ENCODE measurements at regions not wholly inside any gene's neighbourhood (a gene's known extent, or its start where the extent isn't known, plus 50 kb on each side); places are given as distances from the start of the nearest gene placed in this dataset.

DNA sequence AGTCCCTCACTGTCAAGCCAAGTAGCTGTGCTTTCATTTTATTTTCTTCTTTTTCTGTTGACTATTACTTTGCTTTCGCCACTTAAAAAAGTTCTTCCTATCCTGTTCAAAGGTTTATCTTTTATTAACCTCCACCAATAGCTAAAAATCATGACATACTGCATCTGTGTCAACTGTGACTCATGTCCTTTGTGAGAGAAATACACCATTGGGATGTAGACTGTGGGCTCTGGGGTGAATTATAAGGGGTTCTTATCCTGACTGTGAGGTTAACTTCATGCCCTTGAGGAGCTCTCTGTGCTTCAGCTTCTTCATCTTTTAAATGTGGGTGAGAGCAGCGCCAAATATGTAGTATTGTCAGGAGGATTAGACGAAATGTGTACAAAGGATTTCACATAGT is 71.9 kb upstream of the ANKRD30A start:
- TF ChIP-seq, protein P1, sequence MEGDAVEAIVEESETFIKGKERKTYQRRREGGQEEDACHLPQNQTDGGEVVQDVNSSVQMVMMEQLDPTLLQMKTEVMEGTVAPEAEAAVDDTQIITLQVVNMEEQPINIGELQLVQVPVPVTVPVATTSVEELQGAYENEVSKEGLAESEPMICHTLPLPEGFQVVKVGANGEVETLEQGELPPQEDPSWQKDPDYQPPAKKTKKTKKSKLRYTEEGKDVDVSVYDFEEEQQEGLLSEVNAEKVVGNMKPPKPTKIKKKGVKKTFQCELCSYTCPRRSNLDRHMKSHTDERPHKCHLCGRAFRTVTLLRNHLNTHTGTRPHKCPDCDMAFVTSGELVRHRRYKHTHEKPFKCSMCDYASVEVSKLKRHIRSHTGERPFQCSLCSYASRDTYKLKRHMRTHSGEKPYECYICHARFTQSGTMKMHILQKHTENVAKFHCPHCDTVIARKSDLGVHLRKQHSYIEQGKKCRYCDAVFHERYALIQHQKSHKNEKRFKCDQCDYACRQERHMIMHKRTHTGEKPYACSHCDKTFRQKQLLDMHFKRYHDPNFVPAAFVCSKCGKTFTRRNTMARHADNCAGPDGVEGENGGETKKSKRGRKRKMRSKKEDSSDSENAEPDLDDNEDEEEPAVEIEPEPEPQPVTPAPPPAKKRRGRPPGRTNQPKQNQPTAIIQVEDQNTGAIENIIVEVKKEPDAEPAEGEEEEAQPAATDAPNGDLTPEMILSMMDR (IDR thresholded peaks at IDR 0.05; ENCODE audit: control extremely low read depth in 1 of 3, insufficient read depth in 1 of 3, low read depth in 1 of 3, low read length in 3 of 3): no peak
- TF ChIP-seq POLR2A (IDR thresholded peaks at IDR 0.05; ENCODE audit: control extremely low read depth in 1 of 2, low read depth in 2 of 2, low read length in 2 of 2) (no peak), NRF1 (IDR thresholded peaks at IDR 0.05; ENCODE audit: low read depth, low read length) (no peak), EZH2 (IDR thresholded peaks at IDR 0.05; ENCODE audit: low read depth, low read length, severe bottlenecking) (no peak)
- TF ChIP-seq, protein P2, sequence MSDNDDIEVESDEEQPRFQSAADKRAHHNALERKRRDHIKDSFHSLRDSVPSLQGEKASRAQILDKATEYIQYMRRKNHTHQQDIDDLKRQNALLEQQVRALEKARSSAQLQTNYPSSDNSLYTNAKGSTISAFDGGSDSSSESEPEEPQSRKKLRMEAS (IDR thresholded peaks at IDR 0.05): no peak
- TF ChIP-seq, protein P3, sequence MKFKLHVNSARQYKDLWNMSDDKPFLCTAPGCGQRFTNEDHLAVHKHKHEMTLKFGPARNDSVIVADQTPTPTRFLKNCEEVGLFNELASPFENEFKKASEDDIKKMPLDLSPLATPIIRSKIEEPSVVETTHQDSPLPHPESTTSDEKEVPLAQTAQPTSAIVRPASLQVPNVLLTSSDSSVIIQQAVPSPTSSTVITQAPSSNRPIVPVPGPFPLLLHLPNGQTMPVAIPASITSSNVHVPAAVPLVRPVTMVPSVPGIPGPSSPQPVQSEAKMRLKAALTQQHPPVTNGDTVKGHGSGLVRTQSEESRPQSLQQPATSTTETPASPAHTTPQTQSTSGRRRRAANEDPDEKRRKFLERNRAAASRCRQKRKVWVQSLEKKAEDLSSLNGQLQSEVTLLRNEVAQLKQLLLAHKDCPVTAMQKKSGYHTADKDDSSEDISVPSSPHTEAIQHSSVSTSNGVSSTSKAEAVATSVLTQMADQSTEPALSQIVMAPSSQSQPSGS (IDR thresholded peaks at IDR 0.05; ENCODE audit: low read length): no peak
